Left forelimb (tissue), 1 donor: ENCODE measurements at regions not wholly inside any gene's neighbourhood (a gene's known extent, or its start where the extent isn't known, plus 50 kb on each side); places are given as distances from the start of the nearest gene placed in this dataset.
"Not testable (repeated sequence)": the region's sequence is repeated elsewhere in the genome, so short reads cannot be mapped to it uniquely, and the experiment has no call there.

ENCODE experiments used
- DNase-seq: peaks from one replicate; pipeline ENCODE4 v3.0.0-alpha.2; 2018; ENCODE audit warnings: low spot score

DNA sequence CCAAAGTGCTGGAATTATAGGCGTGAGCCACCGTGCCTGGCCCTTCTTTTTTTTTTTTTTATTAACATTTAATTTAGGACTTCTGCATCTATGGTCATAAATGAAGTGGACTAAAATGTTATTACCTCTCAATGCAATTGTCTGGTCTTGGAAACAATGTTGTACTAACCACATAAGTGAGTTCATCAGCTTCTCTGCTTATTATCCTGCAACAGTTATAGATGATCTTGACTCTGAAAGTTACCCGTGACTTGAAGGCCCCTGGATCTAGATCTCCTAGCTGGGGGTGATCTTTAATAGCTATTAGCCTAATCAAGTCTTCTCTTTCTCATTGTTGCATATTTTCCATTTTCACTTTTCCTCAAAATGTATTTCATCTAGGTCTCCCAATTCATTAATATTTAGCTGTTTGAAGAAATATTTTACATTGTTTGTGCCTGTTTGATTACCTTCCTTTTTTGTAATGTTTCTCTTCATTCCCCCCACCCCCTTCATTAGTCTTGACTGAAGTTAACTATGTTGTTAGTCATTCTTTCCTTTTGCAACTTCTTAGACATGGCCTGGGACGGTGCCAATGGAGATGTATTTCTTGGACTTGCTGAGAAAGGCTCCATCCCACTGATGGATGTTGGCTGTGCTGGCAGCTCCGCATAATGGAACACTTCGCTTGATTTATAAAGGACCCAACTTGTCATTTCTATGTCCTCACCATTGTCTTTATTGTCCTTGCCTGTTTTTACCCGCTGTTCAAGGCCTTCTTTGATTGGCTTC lies 141.6 kb upstream of the RIOK3 start:
- DNase-seq: no peak

DNA sequence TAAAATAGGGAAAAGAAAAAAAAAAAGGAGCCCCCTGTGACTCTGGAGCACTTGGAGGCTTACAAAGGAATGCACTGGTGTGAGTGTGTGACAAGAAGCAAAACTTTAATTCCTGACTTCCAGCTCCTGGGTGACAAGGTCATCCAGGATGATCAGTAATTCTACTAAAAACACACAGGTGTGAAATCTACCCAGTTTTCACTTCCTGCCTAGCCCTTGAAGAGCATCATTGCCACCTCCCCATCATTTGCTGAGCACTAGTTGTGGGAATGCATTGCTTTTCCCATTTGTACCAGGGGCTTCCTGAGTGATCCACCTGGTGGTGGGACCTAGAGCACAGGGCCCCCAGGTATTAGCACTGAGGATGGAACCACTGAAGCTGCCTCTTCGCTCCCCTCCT lies 139.7 kb upstream of the RIOK3 start:
- DNase-seq: no peak

DNA sequence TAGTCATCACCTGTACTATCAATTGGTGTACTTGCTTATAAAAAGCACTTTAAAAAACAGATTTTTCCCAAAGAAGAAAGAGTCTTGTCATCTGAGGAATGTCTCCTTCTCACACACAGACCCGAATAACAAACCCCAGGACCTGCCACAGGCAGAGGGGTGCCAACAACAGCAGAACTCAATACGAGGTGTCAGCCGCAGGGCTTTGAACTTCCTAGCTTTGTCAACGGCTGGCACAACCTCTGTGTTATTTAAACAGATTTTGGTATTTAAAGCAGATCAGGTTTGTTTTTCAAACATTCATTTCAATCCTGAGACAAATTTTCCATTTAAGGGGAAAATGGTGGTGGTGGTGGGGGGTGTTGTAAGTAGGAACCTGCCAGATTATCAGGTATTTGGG lies 138.4 kb upstream of the RIOK3 start:
- no peak for DNase-seq

DNA sequence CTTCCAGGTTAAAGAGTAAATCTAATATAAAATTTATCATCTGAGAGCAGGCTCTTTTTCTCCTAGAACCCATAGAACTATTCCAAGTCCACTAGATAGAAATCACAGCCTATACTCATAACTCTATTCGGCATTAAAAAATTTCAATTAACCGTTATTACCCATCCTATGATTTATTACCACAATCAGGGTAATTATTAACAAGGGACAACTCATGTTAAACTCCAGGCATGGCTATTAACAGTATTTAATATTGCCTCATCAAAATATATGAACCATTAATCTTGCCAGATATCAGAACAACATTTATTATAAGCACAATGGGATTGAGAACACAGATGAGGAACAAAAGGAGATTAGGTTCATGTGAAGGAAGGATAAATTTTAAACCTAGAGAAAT lies 136.8 kb upstream of the RIOK3 start:
- no peak for DNase-seq

DNA sequence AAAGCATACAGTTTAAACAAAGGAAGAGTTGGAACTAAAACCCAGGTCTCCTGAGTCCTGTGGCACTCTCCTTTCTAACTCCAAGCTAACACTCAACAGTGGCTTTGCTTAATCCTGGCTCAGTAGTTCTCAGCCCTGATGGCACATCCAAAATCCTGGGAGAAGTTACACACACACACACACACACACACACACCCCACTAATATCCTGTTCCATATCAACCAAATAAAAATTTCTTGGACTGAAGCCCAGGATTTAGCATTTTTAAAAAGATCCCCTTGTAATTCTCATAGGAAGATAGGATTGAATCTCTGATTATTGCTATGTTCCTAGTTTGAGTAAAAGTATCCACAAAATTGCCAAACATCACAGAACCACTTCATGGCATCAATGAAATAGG lies 136.1 kb upstream of the RIOK3 start:
- no peak for DNase-seq

DNA sequence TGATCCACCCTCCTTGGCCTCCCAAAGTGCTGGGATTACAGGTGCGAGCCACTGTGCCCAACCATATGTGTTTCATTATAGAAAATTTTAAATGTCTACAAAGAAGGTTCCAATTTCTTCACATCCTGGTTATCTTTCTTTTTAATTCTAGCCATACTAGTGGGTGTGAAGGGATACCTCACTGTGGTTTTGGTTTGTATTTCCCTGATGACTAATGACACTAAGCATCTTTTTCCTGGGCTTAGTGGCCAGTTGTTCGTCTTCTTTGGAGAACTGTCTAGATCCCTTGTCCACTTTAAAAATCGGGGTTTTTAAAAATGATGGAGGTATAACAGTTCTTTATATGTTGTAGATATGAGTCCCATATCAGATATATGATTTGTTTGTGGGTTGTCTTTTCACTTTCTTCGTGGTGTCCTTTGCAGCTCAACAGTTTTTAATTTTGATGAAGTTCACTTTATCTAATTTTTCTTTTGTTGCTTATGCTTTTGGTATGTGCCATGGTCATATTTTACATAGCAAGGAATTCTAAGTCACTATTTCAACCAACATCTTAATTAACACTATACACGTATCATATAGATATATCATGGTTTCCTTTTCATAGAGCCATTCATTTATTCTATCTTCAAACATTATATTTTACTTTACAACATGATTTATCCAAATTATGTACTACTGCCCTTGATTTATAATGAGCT lies 135.0 kb upstream of the RIOK3 start:
- no peak for DNase-seq

DNA sequence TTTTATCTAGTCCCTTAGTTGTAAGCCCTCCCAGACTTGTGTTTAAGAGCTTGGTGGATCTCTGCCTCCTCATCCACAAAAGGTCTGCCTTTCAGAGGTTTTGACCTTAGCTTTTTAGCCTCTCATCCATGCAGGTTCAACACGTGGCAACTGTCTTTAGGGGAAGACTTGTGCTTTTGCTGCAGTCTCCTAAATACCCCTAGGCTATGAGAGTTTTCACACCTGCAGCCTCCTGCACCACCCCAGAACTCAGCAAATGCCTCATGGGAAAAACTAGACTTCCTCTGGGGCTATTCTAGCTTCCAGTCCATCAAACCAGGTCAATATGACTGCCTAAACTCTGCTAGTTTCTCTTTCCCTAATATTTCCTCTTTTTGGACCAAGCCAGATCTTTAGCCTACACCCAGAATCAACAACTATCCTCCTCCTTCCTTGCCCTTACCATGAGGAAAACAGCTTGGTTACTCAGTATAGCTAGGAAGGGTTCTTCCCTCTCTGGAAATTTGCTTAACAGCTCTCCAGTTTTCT lies 132.3 kb upstream of the RIOK3 start:
- no peak for DNase-seq

DNA sequence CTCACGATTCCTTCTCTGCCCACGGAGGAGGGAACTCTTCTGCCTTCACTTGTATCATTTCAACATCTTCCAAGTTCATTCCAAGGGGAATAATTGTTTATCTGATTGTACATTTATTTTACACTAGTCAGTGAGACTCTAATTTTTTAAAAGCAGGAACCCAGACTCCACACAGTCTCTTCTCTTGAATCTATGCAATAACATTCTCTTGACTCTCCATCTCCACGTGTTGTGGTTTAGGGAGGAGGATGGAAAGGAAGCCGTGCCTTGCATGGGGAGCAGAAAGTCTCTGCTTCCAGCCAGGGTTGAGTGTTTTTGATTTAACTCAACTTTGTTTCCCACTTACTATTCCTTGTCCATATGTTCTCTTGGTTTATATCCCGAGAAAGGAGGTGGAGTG lies 131.1 kb upstream of the RIOK3 start:
- no peak for DNase-seq

DNA sequence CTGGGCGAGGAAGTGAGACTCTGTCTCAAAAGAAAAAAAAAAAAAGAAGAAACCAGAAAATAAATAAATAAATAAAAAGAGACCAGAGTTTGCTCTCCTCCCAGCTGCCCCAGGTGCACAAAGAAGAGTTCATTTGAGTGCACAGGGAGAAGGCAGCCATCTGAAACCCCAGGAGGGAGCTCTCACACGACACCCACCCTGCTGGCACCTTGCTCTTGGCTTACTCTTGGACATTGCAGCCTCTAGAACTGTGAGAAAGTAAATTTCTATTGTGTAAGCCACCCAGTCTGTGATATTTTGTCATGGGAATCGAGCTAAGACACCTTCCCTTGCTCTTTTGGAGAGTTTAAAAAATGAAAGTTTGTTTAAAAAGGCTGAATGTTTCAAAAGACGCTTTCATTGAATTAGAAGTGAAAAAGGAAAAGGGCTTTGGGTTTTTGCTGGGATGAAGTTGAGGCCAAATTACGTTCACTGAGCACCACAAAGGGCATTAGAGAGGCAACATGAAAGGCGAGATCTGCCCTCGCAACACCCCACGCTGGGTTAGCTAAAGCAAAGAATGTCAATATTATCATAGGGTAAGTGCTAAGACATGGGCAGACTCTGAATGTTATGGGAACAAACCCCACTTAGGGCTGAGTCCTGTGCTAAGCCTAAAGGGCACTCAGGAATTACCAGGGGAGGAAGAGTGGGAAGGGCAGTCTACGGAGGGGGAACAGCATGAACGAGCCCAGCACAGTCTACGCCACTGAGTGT lies 128.9 kb upstream of the RIOK3 start:
- no peak for DNase-seq

DNA sequence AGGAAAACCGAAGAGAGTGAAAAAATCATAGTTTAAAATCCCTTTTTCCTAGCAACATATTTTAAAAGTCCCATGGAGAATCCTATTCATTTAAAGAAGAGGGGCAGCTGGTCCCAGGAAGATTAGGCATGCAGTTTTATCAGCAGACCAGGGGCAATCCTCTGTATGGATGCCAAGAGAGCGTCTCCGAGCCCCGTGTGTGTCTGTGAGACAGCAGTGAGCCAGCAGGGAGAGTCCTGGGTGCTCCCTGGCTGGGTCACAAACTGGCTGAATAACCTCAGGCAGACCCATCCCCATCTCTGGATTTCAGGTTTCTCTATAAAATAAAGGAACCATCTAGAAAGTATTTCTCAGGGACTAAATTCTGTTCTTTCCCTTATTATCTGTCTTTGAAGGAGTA lies 128.2 kb upstream of the RIOK3 start:
- no peak for DNase-seq

DNA sequence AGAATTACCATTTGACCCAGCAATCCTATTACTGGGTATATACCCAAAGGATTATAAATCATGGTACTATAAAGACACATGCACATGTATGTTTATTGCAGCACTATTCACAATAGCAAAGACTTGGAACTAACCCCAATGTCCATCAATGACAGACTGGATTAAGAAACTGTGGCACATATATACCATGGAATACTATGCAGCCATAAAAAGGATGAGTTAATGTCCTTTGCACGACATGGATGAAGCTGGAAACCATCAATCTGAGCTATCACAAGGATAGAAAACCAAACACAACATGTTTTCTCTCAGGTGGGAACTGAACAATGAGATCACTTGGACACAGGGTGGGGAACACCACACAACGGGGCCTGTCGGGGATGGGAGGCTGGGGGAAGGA lies 123.4 kb upstream of the RIOK3 start:
- DNase-seq: not testable (repeated sequence)

DNA sequence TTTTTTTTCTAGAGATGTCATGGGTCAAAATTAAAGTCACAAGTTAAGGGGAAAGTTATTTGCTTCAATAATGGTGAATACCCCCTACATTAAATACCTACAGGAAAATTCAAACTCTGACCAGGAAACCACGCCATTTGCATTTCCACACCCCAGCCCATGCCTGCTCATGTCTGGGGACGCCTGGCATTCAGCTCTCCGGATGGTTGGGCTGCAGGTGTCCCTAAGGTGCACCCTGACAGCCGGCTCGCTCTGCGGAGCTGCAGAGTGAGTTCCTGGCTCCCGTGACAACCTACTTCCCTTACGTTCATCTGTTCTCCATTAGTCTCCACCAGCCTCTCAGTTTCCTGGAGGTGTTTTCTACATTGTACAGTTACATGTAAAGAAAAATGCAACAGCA lies 122.7 kb upstream of the RIOK3 start:
- no peak for DNase-seq

DNA sequence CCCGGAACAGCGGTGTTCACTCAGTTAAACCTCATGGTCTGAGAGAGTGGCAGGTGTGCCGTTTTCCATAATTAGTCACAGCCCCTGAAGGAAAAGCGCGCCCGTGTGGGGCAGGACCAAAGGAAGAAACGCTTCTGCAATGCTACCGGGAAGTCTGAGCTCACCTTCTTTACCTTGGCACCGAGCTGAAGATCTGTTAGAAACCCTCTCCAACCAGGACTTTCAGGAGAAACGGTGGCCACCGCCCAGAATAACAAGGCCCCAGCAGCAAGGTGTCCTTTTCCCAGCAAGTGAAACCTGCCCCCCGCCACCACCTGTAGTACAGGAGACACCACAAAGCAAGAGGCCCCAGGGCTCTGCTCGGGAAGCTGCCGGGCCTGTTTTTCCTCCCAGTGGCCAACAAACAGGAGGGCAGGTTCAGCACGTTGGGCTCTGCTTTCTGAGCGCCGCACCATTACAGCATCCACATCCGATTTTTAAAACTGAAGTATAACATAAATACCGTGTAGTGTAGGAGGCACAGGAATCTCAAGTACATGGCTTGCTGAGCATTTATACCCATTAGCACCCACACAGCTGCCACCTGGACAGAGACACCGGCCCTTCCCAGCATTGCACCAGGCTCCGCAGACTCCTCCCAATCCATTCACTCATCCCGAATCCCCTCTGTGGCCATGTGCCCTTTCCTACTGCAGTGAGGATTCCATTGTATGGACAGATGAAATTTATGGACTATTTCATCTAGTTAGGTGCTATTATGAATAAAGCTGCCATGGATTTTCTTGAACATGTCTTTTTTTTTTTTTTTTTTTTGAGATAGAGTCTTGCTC lies 121.8 kb upstream of the RIOK3 start:
- no peak for DNase-seq

DNA sequence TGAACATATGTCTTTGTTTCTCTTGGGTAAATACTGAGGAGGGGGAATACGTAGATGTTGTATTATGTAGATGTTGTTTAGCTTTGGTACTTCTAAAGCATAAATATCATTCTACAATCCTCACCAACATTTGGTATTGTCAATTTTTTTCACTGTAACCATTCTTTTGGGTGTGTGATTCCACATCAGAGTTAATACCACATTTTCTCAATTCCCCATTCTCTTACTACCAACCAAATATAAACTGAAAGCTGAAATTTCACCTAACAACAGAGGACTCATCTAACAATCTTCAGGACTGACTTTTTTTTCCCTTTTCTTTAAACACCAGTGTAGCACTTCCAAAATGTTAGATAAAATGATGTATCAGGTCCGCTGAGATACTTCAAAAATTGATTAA lies 120.7 kb upstream of the RIOK3 start:
- DNase-seq: no peak

DNA sequence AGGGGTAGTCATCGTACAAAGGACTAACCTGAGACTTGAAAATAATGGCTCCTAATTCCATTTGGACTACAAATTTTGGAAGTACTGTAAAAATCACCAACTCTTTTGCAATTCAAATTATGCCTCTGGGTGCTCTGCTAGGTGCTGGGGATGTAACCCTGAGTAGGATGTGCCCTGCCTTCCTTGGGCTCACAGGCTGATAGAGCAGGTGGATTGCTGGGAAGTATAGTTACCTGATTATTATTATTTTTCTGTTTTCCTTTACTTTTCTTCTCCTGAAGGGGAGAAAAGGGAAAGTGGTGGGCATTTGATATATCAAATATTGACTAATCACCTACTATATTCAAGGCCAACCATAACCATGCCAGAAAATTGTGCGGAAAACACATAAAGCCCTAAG lies 119.3 kb upstream of the RIOK3 start:
- no peak for DNase-seq

DNA sequence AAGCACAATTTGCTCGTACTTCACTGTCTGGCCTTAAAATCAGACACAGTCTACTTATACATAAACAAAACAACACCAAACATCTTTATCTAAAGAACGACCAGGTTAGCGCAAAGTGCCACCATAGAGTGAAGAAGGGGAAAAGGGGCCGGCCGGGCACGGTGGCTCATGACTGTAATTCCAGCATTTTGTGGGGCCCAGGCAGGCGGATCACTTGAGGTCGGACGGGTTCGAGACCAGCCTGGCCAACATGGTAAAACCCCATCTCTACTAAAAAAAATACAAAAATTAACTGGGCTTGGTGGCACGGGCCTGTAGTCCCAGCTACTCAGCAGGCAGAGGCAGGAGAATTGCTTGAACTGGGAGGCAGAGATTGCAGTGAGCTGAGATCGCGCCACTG lies 118.5 kb upstream of the RIOK3 start:
- no peak for DNase-seq

DNA sequence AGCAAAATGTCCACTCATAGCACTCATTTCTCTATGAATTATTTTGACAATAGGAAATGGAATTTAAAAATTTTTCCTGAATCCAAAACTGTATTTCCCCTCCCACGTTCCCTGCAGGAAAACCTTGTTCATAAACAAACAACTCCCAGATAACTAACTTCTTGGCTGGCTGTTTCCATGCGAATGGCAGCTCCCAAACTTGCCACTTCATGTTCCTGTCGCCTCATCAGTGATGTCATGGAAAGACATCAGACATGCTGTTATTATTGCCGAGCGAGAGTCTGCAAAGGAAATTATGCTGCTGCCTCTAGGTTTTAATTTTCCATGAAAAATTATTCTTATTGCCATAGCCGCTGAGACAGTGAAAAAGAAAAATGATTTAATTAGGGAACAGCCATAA lies 117.0 kb upstream of the RIOK3 start:
- DNase-seq: no peak

DNA sequence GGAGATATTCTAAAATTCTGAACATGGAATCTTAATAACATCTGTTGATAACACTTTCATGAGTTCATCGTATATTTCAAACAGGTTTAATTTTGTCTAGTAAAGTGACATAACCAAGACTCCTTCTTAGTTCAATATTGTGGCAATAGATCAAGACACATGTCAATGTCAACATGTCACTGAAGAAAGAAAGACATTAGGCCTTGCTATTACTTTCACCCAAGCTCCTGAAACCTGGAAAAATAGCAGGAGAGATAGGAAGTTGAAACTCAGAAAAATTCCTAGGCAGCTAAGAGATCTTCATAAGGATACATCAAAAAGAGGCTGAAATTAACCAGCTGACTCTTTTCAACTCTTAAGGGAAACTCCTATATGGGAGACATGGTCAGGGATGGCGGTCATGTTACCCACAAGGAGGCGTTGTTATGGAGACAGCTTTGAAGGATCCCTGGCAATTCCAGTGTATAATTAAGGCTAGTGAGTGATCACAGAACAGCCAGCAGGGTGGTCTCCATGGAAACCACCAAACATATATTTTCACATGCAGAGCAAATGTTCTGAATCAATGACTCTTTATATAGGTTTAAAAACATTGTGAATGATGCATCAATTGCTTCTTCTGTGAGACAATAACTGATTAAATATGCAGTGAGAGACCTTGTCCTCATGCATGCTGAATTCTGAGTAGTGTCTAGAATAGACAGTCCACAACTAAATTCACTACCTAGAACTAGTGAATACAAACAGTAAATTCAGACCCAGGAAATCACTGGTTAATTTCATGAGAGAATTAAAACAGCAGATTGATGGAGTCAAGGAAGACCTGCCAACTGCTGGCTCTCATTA lies 115.3 kb upstream of the RIOK3 start:
- no peak for DNase-seq

DNA sequence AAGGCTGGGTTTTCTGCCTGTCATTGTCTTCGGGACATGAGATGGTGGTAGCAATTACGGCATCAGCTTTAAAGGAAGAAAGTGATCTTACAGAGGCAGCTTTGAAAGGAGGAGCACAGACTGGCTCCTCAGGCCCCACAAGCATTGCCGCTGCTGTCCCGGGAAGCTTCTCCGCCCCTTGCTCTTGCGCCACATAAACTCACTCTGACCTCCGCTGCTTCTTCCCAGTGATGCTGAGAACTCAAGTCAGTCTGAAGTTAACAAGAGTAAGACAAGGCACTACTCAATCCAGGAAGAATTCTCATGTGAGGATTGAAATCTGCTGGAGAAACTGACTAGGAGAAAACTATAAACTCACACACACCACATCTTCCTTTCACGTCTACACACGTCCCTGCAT lies 112.4 kb upstream of the RIOK3 start:
- no peak for DNase-seq

DNA sequence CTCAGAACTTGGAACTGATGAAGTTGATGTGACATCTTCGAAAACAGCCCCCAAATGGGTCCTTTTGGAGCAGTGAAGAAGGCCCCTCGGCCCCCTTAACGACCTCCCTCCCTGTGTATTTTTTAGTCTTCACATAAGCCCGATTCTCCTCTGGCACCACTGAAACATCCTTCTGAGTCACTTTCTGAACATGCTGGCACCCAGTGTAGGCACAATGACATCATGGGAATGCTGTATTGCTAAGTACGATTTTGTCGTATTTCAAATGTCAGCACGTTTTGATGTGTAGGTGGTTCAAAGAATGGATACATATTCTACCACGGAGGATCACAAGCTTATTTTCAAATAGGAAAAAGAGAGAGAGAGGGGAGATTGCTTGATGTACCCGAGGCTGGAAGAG lies 111.7 kb upstream of the RIOK3 start:
- DNase-seq: no peak

DNA sequence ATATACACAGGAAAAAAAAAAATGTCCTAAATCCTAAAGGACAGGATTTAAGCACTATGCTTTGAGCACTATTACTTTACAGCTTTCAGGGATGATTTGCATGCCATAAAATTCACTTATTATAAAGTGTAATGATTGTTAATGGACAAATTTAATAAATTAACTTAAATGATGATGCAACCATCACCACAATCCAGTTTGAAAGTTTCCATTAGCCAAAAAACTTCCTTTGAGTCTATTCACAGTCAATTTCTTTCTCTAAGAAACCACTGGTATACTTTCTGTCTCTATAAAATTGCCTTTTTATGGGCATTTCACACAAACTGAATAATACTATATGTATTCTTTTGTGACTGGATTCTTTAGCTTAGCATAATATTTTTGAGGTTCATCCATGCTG lies 111.1 kb upstream of the RIOK3 start:
- no peak for DNase-seq
